Transverse colon (tissue), 4 donors: ENCODE measurements at regions not wholly inside any gene's neighbourhood (a gene's known extent, or its start where the extent isn't known, plus 50 kb on each side); places are given as distances from the start of the nearest gene placed in this dataset.

Source experiments
- DNase-seq: peaks from one replicate; pipeline ENCODE4 v3.0.0-alpha.2; 2019
- H3K27ac ChIP-seq, 4 donors: fragments of 200-600 bp; sonication (generic); 2 replicates each; pipeline ENCODE4 v1.5.1; 2016 to 2018; ENCODE audit warnings: inconsistent platforms in 4 of 4
- H3K27me3 ChIP-seq: fragments of 200-600 bp; sonication (generic); 2 replicates; pipeline ENCODE4 v1.5.1; 2017; ENCODE audit warnings: inconsistent platforms
- H3K36me3 ChIP-seq, 4 donors: fragments of 200-600 bp; sonication (generic); 2 replicates each; pipeline ENCODE4 v1.5.1; 2017 to 2019; ENCODE audit warnings: inconsistent platforms in 4 of 4
- H3K4me1 ChIP-seq, 4 donors: fragments of 200-600 bp; sonication (generic); 2 replicates each; pipeline ENCODE4 v1.5.1; 2017 to 2020; ENCODE audit warnings: inconsistent platforms in 4 of 4
- H3K4me3 ChIP-seq, 4 donors: fragments of 200-600 bp; sonication (generic); 1 replicate in 1 of 4; 2 replicates in 3 of 4; pipeline versions ENCODE4 v1.5.1 to v1.6.1; 2017 to 2019; ENCODE audit warnings: inconsistent platforms in 4 of 4
- H3K9me3 ChIP-seq, 2 donors: fragments of 200-600 bp; sonication (generic); 2 replicates each; pipeline ENCODE4 v1.5.1; 2017 to 2019; ENCODE audit warnings: inconsistent platforms in 2 of 2
- CTCF ChIP-seq, 5 experiments: fragments of 200-600 bp in 3 of 5; fragments of 450-650 bp in 2 of 5; sonication (generic) in 3 of 5; IDR thresholded peaks; 1 replicate in 2 of 5; 2 replicates in 3 of 5; pipeline ENCODE4 v1.5.1; 2016 to 2017; ENCODE audit warnings: antibody characterized with exemption in 5 of 5, inconsistent platforms in 3 of 5, mild to moderate bottlenecking in 2 of 5, moderate library complexity in 1 of 5
- EP300 ChIP-seq: sonication (generic); formaldehyde crosslinking; IDR thresholded peaks from one replicate; pipeline ENCODE4 v1.6.1; 2017; ENCODE audit warnings: antibody characterized with exemption, low read depth
- POLR2A ChIP-seq: fragments of 450-650 bp; IDR thresholded peaks from one replicate; pipeline ENCODE4 v1.6.1; 2016; ENCODE audit warnings: antibody characterized with exemption, mild to moderate bottlenecking, moderate library complexity
- POLR2AphosphoS5 ChIP-seq, 3 donors: sonication (generic); formaldehyde crosslinking; IDR thresholded peaks; one replicate each; pipeline ENCODE4 v1.6.1; 2016; ENCODE audit warnings: antibody characterized with exemption in 3 of 3
- WGBS, 2 donors: methylation state at CpG; one replicate each; pipeline ENCODE4 v1.1.5; 2018; ENCODE audit warnings: low coverage in 1 of 2; 5-methylcytosine and 5-hydroxymethylcytosine counted together
- in situ Hi-C, 4 donors: fragments of 200-750 bp; cut with MboI; loops; one replicate each; pipeline versions ENCODE4 v1.15.0 to v1.15.1; 2017; ENCODE audit warnings: low sequenced_read_pairs in 3 of 4, low pct_ligation_motif_present in 1 of 4, low pct_unique_long_range_greater_than_20kb in 1 of 4
- intact Hi-C: fragments of 100-400 bp; cut with DNase I; formaldehyde crosslinking; loops from one replicate; pipeline ENCODE4 v1.15.1; 2023; ENCODE audit warnings: low total_unique reads

GRCh38 chr1:60636946-60637345 lies 445.4 kb upstream of the NFIA start:
- in situ Hi-C loops (no loop called here), intact Hi-C loops (no loop called here)
- no peak overlapping the region for H3K27ac ChIP-seq
- WGBS, 2 donors = 71 to 72% methylated on average over 2 of the region's 2 CpGs
- H3K27me3 ChIP-seq = no peaks in the 10 kb centered on the region
- no peaks in the 10 kb centered on the region for H3K9me3 ChIP-seq
- no peak overlapping the region for H3K4me3 ChIP-seq
- no peak for TF ChIP-seq EP300
- TF ChIP-seq CTCF (IDR thresholded peaks at IDR 0.05) = no peak
- no peak for TF ChIP-seq POLR2AphosphoS5 (IDR thresholded peaks at IDR 0.05)
- TF ChIP-seq POLR2A = no peak
- H3K36me3 ChIP-seq = no peaks in the 10 kb centered on the region
- H3K4me1 ChIP-seq = no peaks in the 10 kb centered on the region
- DNase-seq = no peak

- 63 to 73% methylated on average over 5 to 6 of the region's 6 CpGs for WGBS, 2 donors
- Histone ChIP-seq H3K4me3 (no peak overlapping the region), H3K27me3 (no peaks in the 10 kb centered on the region), H3K4me1 (no peaks in the 10 kb centered on the region), H3K9me3 (no peaks in the 10 kb centered on the region), H3K36me3 (no peaks in the 10 kb centered on the region), H3K27ac (no peak overlapping the region)
- DNase-seq = no peak
- TF ChIP-seq CTCF (IDR thresholded peaks at IDR 0.05) (no peak), POLR2AphosphoS5 (IDR thresholded peaks at IDR 0.05) (no peak), POLR2A (no peak), EP300 (no peak)
- intact Hi-C loops = no loop called here
- in situ Hi-C loops = no loop called here
These were observed 448.3 kb upstream of the NFIA start for GRCh38 chr1:60634106-60634505.

GRCh38 chr1:60622486-60622885 lies 459.9 kb upstream of the NFIA start:
- in situ Hi-C loops = no loop called here
- DNase-seq = no peak
- no peak for TF ChIP-seq POLR2AphosphoS5 (IDR thresholded peaks at IDR 0.05)
- TF ChIP-seq EP300 = no peak
- TF ChIP-seq CTCF (IDR thresholded peaks at IDR 0.05) = no peak
- no peak for TF ChIP-seq POLR2A
- H3K4me3 ChIP-seq = no peak overlapping the region
- 74 to 83% methylated on average over 1 to 2 of the region's 2 CpGs for WGBS, 2 donors
- intact Hi-C loops = no loop called here
- H3K4me1 ChIP-seq = peaks cover 0 to 5% (median 0%) of the 10 kb centered on the region in 4 donors
- no peaks in the 10 kb centered on the region for H3K36me3 ChIP-seq
- H3K27ac ChIP-seq = no peak overlapping the region
- no peaks in the 10 kb centered on the region for H3K27me3 ChIP-seq
- no peaks in the 10 kb centered on the region for H3K9me3 ChIP-seq

GRCh38 chr1:60621368-60621851 lies 461.0 kb upstream of the NFIA start:
- DNase-seq = no peak
- no peak for TF ChIP-seq POLR2AphosphoS5 (IDR thresholded peaks at IDR 0.05)

GRCh38 chr1:60620087-60620486 lies 462.3 kb upstream of the NFIA start:
- no peak for DNase-seq
- WGBS, 2 donors = 54 to 60% methylated on average over 6 to 7 of the region's 7 CpGs
- H3K4me1 ChIP-seq = peaks cover 0 to 5% (median 0%) of the 10 kb centered on the region in 4 donors
- no peaks in the 10 kb centered on the region for H3K36me3 ChIP-seq
- no peak overlapping the region for H3K4me3 ChIP-seq
- no peak for TF ChIP-seq POLR2AphosphoS5 (IDR thresholded peaks at IDR 0.05)
- no peaks in the 10 kb centered on the region for H3K27me3 ChIP-seq
- intact Hi-C loops = no loop called here
- no peak overlapping the region for H3K27ac ChIP-seq
- no peaks in the 10 kb centered on the region for H3K9me3 ChIP-seq
- in situ Hi-C loops = no loop called here

More at GRCh38 chr1:60621368-60621851, 461.0 kb upstream of the NFIA start:
- H3K27ac ChIP-seq = no peak overlapping the region
- in situ Hi-C loops = no loop called here
- no peaks in the 10 kb centered on the region for H3K9me3 ChIP-seq
- no peak overlapping the region for H3K4me3 ChIP-seq
- 25 to 33% methylated on average over 2 to 10 of the region's 10 CpGs for whole genome bisulfite sequencing, 2 donors
- H3K4me1 ChIP-seq = peaks cover 0 to 5% (median 0%) of the 10 kb centered on the region in 4 donors
- H3K27me3 ChIP-seq = no peaks in the 10 kb centered on the region
- H3K36me3 ChIP-seq = no peaks in the 10 kb centered on the region
- intact Hi-C loops = no loop called here
